Cardiac muscle cell (in vitro differentiated cells and primary cell): ENCODE measurements at regions not wholly inside any gene's neighbourhood (a gene's known extent, or its start where the extent isn't known, plus 50 kb on each side); places are given as distances from the start of the nearest gene placed in this dataset.

Experiments
- DNase-seq, 2 donors: peaks; one replicate each; pipeline versions ENCODE4 v3.0.0 to v3.0.0-alpha.2; 2010 to 2017; ENCODE audit warnings: low read depth in 1 of 2, low spot score in 1 of 2
- H3K27ac ChIP-seq: fragments of 200-600 bp; sonication (generic); 2 replicates; pipeline ENCODE4 v1.5.1; 2016
- H3K27me3 ChIP-seq: fragments of 200-600 bp; sonication (generic); 2 replicates; pipeline ENCODE4 v1.6.0; 2016; ENCODE audit warnings: control low read depth
- H3K36me3 ChIP-seq: fragments of 200-600 bp; sonication (generic); 2 replicates; pipeline ENCODE4 v1.5.1; 2016; ENCODE audit warnings: control low read depth
- H3K4me1 ChIP-seq: fragments of 200-600 bp; sonication (generic); 2 replicates; pipeline ENCODE4 v1.8.1; 2017; ENCODE audit warnings: low read depth, mild to moderate bottlenecking, mixed run types
- H3K4me3 ChIP-seq: fragments of 200-600 bp; sonication (generic); 2 replicates; pipeline ENCODE4 v1.5.1; 2016; ENCODE audit warnings: mild to moderate bottlenecking
- H3K9me3 ChIP-seq: fragments of 200-600 bp; sonication (generic); 2 replicates; pipeline ENCODE4 v1.5.1; 2017; ENCODE audit warnings: low read depth, mild to moderate bottlenecking, control low read depth
- TF ChIP-seq, protein P1 (sequence below): IDR thresholded peaks from 2 replicates; pipeline ENCODE4 v1.5.1; 2012; ENCODE audit warnings: low read depth, mild to moderate bottlenecking, low read length

- no peaks in the 10 kb centered on the region for H3K4me1 ChIP-seq
Measured at GRCh38 chrX:55326985-55327384, 62.3 kb upstream of the PAGE3 start.

DNA sequence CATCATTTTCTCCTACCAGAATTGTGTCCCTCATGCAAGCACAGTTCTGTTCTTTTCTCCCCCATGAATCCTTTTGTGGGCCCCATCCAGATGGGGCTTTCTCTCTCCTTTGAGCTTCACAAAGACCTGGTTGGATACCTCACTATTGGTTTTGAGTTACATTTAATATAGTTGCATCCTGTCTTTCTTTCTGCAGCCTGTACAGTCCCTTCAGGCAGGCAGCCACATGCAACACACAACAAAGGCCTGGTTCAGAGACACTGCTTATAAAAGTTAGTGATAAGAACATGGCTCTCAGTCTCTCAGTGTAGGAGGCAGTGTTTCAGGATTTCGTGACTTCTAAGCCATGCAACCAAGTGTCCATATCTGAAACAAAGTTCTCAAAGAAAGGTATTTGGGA, 70.6 kb upstream of the PAGE3 start:
- Histone ChIP-seq H3K36me3 (no peaks in the 10 kb centered on the region), H3K27me3 (no peaks in the 10 kb centered on the region), H3K9me3 (no peaks in the 10 kb centered on the region), H3K4me1 (no peaks in the 10 kb centered on the region), H3K27ac (no peak overlapping the region), H3K4me3 (no peak overlapping the region)
- DNase-seq: no peak
- TF ChIP-seq, protein P1, sequence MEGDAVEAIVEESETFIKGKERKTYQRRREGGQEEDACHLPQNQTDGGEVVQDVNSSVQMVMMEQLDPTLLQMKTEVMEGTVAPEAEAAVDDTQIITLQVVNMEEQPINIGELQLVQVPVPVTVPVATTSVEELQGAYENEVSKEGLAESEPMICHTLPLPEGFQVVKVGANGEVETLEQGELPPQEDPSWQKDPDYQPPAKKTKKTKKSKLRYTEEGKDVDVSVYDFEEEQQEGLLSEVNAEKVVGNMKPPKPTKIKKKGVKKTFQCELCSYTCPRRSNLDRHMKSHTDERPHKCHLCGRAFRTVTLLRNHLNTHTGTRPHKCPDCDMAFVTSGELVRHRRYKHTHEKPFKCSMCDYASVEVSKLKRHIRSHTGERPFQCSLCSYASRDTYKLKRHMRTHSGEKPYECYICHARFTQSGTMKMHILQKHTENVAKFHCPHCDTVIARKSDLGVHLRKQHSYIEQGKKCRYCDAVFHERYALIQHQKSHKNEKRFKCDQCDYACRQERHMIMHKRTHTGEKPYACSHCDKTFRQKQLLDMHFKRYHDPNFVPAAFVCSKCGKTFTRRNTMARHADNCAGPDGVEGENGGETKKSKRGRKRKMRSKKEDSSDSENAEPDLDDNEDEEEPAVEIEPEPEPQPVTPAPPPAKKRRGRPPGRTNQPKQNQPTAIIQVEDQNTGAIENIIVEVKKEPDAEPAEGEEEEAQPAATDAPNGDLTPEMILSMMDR: no peak

More at GRCh38 chrX:55326985-55327384, 62.3 kb upstream of the PAGE3 start:
- TF ChIP-seq, protein P1: no peak
- no peak overlapping the region for H3K27ac ChIP-seq
- H3K27me3 ChIP-seq: no peaks in the 10 kb centered on the region
- H3K4me3 ChIP-seq: no peak overlapping the region
- no peak for DNase-seq
- H3K36me3 ChIP-seq: no peaks in the 10 kb centered on the region
- H3K9me3 ChIP-seq: no peaks in the 10 kb centered on the region

DNA sequence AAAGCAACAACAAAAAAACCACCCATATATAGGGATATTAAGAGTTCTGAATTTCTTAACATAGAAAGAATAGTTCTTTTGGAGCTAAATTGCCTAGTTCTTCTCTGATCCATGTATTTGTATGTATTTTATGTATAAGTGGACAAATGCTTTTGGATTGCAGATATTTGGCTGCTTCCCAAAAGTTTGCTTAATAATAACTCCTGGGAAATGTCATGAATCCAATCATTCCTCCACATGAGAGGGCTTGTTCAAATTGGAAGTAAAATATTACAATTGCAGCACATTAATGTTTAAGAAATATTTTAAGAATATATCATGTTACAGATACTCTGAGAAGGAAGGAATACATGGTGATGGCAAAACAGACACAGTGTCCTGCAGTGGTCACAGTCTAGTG, 71.5 kb upstream of the PAGE3 start:
- Histone ChIP-seq H3K36me3 (no peaks in the 10 kb centered on the region), H3K27me3 (no peaks in the 10 kb centered on the region), H3K4me3 (no peak overlapping the region), H3K4me1 (no peaks in the 10 kb centered on the region), H3K9me3 (no peaks in the 10 kb centered on the region), H3K27ac (no peak overlapping the region)
- no peak for DNase-seq
- TF ChIP-seq, protein P1: no peak

DNA sequence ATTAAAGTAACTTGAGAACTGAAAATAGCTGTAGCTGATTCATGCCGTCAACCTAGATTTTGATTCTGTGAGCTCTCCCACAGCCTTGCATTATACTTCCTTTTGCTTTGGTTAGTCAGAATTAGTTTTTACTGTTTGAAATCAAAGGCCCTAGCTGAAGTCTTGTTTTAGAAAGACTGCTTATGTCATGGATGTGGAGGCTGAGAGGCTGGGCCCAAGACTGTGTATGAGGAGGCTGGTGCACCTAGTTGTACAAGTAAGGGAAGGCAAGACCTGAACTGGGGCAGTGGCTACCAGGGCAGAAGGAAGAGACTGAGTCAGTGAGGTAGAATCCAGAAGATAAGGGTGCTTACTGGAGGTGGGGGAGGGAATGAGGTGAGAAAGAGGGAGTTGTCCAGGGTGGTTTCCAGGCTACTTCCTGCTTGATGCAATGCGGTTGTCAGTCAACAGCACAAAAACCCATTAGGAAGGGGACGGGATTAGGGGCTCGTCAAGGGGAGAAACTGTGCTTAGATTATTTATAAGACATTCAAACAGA, 76.2 kb upstream of the PAGE3 start:
- TF ChIP-seq, protein P1: no peak

DNA sequence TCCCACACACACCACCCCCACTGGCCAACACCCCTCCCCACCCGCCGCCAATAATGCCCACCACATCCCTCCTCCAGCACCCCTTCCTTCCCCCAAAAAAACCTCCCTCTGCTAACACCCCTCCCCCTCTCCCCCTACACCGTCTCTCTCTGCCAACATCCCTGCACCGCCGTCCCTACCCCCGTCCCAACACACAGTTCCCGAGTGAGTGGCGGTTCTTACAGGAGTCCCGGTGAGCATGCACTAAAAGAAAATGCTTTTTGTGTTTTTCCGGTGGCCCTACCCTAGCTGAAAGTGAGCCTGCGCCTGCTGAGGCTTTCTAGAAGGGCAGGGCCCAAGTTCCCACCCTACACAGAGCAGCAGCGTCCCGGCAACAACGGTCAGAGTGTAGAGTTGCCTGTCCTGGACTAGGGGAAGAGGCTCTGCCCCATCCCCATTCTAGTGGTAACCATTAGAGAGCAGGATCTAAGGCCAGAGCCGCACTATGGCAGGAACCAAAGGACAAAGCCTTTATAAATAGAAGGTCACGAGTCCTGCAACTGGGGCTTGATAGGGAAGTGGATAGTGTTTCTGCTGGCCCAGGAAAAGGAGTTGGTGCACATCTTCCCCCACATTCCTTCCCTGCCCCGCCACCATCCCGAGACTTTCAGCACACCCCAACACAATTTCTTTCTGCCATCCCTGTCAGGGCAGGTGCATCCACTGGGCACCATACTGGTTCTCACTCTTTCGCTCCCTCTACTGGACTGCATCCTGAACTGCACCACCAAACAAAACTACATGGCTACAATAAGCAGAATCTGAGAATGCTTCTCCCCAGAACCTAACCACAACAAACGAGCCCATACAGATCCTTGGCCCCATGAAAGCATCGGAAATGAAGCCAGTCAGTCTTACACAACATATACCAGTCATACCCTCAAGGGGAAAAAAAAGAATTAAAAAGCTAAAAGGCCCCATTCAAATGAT, 78.1 kb upstream of the PAGE3 start:
- DNase-seq: peak in 1 of 2 donors; percentile 18
- Histone ChIP-seq H3K9me3 (no peaks in the 10 kb centered on the region), H3K4me3 (no peak overlapping the region), H3K27me3 (no peaks in the 10 kb centered on the region), H3K36me3 (no peaks in the 10 kb centered on the region), H3K27ac (no peak overlapping the region), H3K4me1 (no peaks in the 10 kb centered on the region)
- TF ChIP-seq, protein P1: peak; percentile 48

More for the DNA sequence above, 76.2 kb upstream of the PAGE3 start:
- Histone ChIP-seq H3K27ac (no peak overlapping the region), H3K27me3 (no peaks in the 10 kb centered on the region), H3K36me3 (no peaks in the 10 kb centered on the region), H3K4me3 (no peak overlapping the region), H3K9me3 (no peaks in the 10 kb centered on the region), H3K4me1 (no peaks in the 10 kb centered on the region)
- no peak for DNase-seq
